ENCODE measurements at regions not wholly inside any gene's neighbourhood (a gene's known extent, or its start where the extent isn't known, plus 50 kb on each side); places are given as distances from the start of the nearest gene placed in this dataset.

DNA sequence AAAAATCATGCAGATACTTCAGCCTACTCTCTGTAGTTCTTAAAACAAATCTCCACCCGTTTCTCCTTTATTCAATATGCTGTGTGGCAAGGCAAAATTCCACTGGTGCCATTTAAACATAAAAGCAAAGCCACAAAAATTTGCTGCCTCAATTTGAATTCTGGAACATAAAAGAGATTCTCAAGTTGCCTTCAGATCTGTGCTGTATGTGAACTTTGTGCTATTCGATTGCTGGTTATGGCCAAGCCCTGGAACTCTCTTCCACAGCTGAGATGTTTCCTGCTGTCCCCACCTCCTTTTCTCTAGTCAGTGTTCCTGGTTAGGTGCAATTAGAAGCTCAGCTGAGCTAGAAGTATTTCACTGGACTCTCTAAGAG lies 395.3 kb upstream of the BTBD3 start:
- no peak overlapping the region for H2BK120ac ChIP-seq (ENCODE audit: low read depth, low read length)
- BruUV-seq (replicated peaks): no TSS peak
- no peak overlapping the region for H2AK5ac ChIP-seq (ENCODE audit: low read depth, low read length)
- H3K27ac ChIP-seq (ENCODE audit: insufficient read depth, low read length): no peak overlapping the region
- no peak overlapping the region for H2BK20ac ChIP-seq (ENCODE audit: low read depth, low read length)
- no peak overlapping the region for H3K56ac ChIP-seq (ENCODE audit: extremely low read depth, insufficient read depth, low read length)
- no peak overlapping the region for H4K91ac ChIP-seq (ENCODE audit: insufficient read depth, low read depth, low read length)
- peaks cover 4% of the 10 kb centered on the region for H3K9me3 ChIP-seq (ENCODE audit: control insufficient read depth, insufficient read depth, low read length)
- H3K18ac ChIP-seq (ENCODE audit: low read depth, low read length): no peak overlapping the region
- H4K8ac ChIP-seq (ENCODE audit: low read depth in 2 of 2, low read length in 2 of 2): no peak overlapping the region
- H3K79me1 ChIP-seq (ENCODE audit: low read depth in 1 of 2, low read length in 2 of 2): no peaks in the 10 kb centered on the region
- H2BK15ac ChIP-seq (ENCODE audit: low read depth, low read length): no peak overlapping the region
- no peak overlapping the region for H3K4ac ChIP-seq (ENCODE audit: low read depth, low read length)
- ChIA-PET CTCF (no interaction called here), POLR2A (ENCODE audit: unreplicated experiment) (no interaction called here)
- no peak overlapping the region for H3K9ac ChIP-seq (ENCODE audit: low read depth, low read length)
- no peak overlapping the region for H3K4me3 ChIP-seq (ENCODE audit: insufficient read depth, low read depth, low read length)
- intact Hi-C loops (cut with micrococcal nuclease) (no loop called here), dilution Hi-C loops (cut with HindIII; ENCODE audit: low sequenced_read_pairs, unreplicated experiment) (no loop called here), in situ Hi-C loops (cut with MboI; ENCODE audit: low sequenced_read_pairs) (no loop called here)
- TF ChIP-seq MAFK (IDR thresholded peaks at IDR 0.05; ENCODE audit: low read depth, low read length): no peak
- H3K4me2 ChIP-seq (ENCODE audit: low read depth, low read length): no peak overlapping the region
- DNase-seq: no peak
- H4K5ac ChIP-seq (ENCODE audit: low read depth, low read length): no peak overlapping the region
- no peak overlapping the region for H2BK5ac ChIP-seq (ENCODE audit: low read depth, low read length, poor library complexity, severe bottlenecking)
- ATAC-seq (ENCODE audit: low read depth): no peak
- no CpG with 5 or more reads among the region's 2 CpGs for WGBS, 2 experiments (ENCODE audit: extremely low coverage in 2 of 2, insufficient read length in 1 of 2)
- no peak overlapping the region for H3K23ac ChIP-seq (ENCODE audit: low read depth, low read length)
- H2AK9ac ChIP-seq (replicated peaks; ENCODE audit: low read depth, low read length, poor library complexity): no peak overlapping the region
- no peaks in the 10 kb centered on the region for H3K9me1 ChIP-seq (ENCODE audit: insufficient read depth, low read length)
- no peak overlapping the region for H3K14ac ChIP-seq (replicated peaks; ENCODE audit: low read depth, low read length)
- H3K27me3 ChIP-seq (ENCODE audit: control insufficient read depth, insufficient read depth, low read length): peaks cover 2% of the 10 kb centered on the region; the same call in 1 of the 2 replicates
- no peaks in the 10 kb centered on the region for H3K4me1 ChIP-seq (ENCODE audit: control insufficient read depth, insufficient read depth, low read length)
- H3K36me3 ChIP-seq (ENCODE audit: control insufficient read depth, insufficient read depth, low read length): no peaks in the 10 kb centered on the region
- no peaks in the 10 kb centered on the region for H4K20me1 ChIP-seq (ENCODE audit: insufficient read depth, low read length)
- H2AFZ ChIP-seq (replicated peaks; ENCODE audit: low read length, poor library complexity): no peak overlapping the region
